Endothelial cell (in vitro differentiated cells): ENCODE measurements at regions not wholly inside any gene's neighbourhood (a gene's known extent, or its start where the extent isn't known, plus 50 kb on each side); places are given as distances from the start of the nearest gene placed in this dataset.

Source experiments
- DNase-seq: peaks from one replicate; pipeline ENCODE4 v3.0.0; 2021; ENCODE audit warnings: low spot score
- H3K27ac Mint-ChIP-seq: one replicate; pipeline ENCODE4 v1.8.0; 2021; ENCODE audit warnings: mixed read lengths, inconsistent platforms; ENCODE audit not compliant: unreplicated experiment
- H3K27me3 Mint-ChIP-seq: one replicate; pipeline ENCODE4 v1.8.0; 2021; ENCODE audit warnings: mild to moderate bottlenecking, moderate library complexity, mixed read lengths, inconsistent platforms; ENCODE audit not compliant: unreplicated experiment
- H3K36me3 Mint-ChIP-seq: one replicate; pipeline ENCODE4 v1.8.0; 2021; ENCODE audit warnings: mild to moderate bottlenecking, low read depth, mixed read lengths, inconsistent platforms; ENCODE audit not compliant: unreplicated experiment
- H3K4me1 Mint-ChIP-seq: one replicate; pipeline ENCODE4 v1.8.0; 2021; ENCODE audit warnings: mild to moderate bottlenecking, mixed read lengths, inconsistent platforms; ENCODE audit not compliant: unreplicated experiment
- H3K4me3 Mint-ChIP-seq: one replicate; pipeline ENCODE4 v1.8.0; 2021; ENCODE audit warnings: mild to moderate bottlenecking, mixed read lengths, inconsistent platforms; ENCODE audit not compliant: unreplicated experiment
- H3K9me3 Mint-ChIP-seq: one replicate; pipeline ENCODE4 v1.8.0; 2021; ENCODE audit warnings: mixed read lengths, inconsistent platforms; ENCODE audit not compliant: unreplicated experiment
- CTCF ChIP-seq: fragments of 200-600 bp; sonication (generic); IDR thresholded peaks from one replicate; pipeline ENCODE4 v1.5.0; 2021; ENCODE audit warnings: antibody characterized with exemption; ENCODE audit not compliant: unreplicated experiment

- Mint-ChIP-seq H3K4me3 (no peak overlapping the region), H3K36me3 (no peaks in the 10 kb centered on the region), H3K4me1 (no peaks in the 10 kb centered on the region), H3K27me3 (peaks cover 2% of the 10 kb centered on the region), H3K27ac (no peak overlapping the region), H3K9me3 (no peaks in the 10 kb centered on the region)
- no peak for DNase-seq
- no peak for TF ChIP-seq CTCF
Measured at GRCh38 chr18:30500240-30500945, 542.1 kb downstream of the DSC3 start.

- Mint-ChIP-seq H3K4me1 (no peaks in the 10 kb centered on the region), H3K4me3 (no peak overlapping the region), H3K36me3 (no peaks in the 10 kb centered on the region), H3K9me3 (no peaks in the 10 kb centered on the region), H3K27me3 (peaks cover 2% of the 10 kb centered on the region), H3K27ac (no peak overlapping the region)
- DNase-seq = no peak
- no peak for TF ChIP-seq CTCF
Measured at GRCh38 chr18:30499721-30500120, 542.8 kb downstream of the DSC3 start.

- Mint-ChIP-seq H3K27me3 (no peaks in the 10 kb centered on the region), H3K27ac (no peak overlapping the region), H3K4me1 (no peaks in the 10 kb centered on the region), H3K9me3 (no peaks in the 10 kb centered on the region), H3K4me3 (no peak overlapping the region), H3K36me3 (no peaks in the 10 kb centered on the region)
- no peak for TF ChIP-seq CTCF
- no peak for DNase-seq
Measured at GRCh38 chr18:30492552-30493129, 549.9 kb downstream of the DSC3 start.

- Mint-ChIP-seq H3K9me3 (no peaks in the 10 kb centered on the region), H3K27me3 (no peaks in the 10 kb centered on the region), H3K27ac (no peak overlapping the region), H3K4me3 (no peak overlapping the region), H3K4me1 (no peaks in the 10 kb centered on the region), H3K36me3 (no peaks in the 10 kb centered on the region)
- no peak for DNase-seq
- TF ChIP-seq CTCF = no peak
Measured at GRCh38 chr18:30491815-30492551, 550.6 kb downstream of the DSC3 start.
